GM19395 (cell line): ENCODE measurements at regions not wholly inside any gene's neighbourhood (a gene's known extent, or its start where the extent isn't known, plus 50 kb on each side); places are given as distances from the start of the nearest gene placed in this dataset.

Experiments used
- ATAC-seq: cut with Tn5 transposase; IDR thresholded peaks from one replicate; pipeline ENCODE4 v1.9.1; 2021; ENCODE audit warnings: mild to moderate bottlenecking, moderate library complexity; ENCODE audit not compliant: unreplicated experiment

DNA sequence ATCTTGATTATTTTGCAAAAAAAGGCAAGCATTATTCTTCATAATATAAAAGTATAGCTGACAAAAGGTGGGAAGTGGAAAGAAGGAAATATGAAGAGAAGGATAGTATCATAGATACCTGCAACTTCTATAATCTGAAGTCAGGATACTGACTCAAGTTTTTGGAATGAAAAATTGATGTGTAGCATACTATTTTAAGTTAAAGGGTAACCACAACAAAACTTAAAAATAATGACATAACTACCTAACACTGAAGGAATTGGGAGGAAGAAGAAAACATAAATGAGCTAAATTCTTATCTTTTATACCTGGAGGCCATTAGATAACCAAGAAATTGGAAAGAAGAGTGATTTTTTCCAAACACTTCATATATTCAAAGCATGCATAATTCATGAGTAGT, 51.8 kb upstream of the TLE1 start:
- no peak for ATAC-seq

DNA sequence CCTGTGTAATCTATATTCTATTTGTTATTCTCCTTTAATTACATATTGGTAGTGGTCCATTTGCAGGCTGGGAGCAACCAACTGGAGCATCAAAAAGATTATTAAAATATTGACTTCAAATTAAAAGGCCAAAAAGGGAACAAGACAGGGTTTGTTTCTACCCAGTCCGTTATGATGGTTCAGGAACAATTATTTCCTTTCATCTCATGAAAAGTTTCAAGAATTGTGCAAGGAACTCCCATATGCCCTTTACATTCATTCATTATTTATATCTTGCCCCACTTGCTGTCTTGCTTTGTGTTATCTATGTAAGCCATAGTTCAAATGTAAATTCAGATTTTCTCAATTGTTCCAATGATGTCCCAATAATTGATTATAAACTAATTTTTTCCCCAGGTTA, 58.7 kb upstream of the TLE1 start:
- ATAC-seq = no peak

DNA sequence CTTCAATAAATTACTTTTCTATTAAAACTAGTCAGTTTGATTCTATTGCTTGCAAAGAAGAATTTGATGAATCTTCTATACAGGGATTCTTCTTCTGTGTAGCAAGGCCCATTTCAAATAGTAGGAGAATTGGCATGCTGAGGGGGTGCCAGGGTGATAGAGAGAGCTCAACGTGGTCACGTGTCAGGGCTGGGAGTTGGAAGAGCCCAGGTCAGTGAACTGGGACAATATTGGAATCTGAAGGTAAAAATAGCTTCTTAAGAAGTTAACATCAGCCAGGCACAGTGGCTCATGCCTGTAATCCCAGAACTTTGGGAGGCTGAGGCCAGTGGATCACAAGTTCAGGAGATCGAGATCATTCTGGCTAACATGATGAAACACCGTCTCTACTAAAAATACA, 64.1 kb upstream of the TLE1 start:
- no peak for ATAC-seq

DNA sequence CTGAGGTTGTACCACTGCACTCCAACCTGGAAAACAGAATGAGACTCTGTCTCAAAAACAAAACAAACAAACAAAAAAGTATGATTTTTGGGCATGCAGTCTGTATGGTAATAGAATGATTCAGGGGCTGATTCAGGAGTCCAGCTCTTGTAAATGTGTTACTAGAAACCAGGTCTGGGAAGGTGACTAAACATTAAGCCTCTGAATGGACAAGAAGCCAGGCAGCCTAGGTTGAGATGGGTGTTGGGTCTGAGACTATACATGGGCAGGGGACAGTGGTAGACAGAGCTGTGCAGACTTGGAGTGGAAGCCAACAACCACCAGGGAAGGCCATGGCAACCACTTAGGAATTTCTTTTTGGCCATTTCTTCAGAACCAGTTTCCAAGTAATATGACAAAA, 64.9 kb upstream of the TLE1 start:
- ATAC-seq = no peak

DNA sequence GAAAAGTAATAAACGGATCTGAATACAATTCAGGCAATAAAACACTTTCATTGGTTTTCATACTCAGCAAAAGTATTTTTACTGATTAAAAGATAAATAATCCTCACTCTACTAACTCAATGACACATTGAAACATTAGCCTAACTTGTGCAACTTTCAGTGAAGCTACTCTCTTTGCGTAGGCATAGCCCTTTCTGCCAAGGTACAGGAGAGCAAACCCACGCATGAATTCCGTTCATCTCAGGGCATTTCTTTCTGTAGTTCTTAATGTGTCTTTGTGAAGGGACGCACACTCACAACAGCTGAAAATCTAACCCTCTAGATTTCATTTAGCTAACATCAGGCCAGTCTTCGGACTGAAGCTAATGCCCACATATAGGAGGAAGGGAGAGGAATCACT, 66.4 kb upstream of the TLE1 start:
- ATAC-seq = no peak

DNA sequence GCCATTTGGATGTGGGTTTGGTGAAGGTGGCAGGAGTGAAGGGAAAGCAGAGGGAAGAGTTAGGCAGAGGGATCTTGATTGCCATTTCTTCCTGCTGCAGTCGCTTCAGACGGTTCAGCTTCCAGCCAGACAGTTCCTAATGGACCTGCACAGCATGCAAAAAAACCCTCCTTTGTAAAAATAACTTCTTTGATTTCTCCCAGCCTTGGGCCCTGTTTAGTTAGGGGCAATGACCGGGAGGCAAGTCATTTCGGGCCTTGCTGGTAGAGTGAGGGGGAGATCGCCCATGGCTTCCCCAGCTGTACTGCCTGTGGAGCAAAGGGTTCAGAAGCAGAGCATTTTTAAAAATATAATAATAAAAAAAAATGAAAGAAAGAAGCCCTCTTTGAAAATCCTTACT, 67.2 kb upstream of the TLE1 start:
- ATAC-seq = no peak

DNA sequence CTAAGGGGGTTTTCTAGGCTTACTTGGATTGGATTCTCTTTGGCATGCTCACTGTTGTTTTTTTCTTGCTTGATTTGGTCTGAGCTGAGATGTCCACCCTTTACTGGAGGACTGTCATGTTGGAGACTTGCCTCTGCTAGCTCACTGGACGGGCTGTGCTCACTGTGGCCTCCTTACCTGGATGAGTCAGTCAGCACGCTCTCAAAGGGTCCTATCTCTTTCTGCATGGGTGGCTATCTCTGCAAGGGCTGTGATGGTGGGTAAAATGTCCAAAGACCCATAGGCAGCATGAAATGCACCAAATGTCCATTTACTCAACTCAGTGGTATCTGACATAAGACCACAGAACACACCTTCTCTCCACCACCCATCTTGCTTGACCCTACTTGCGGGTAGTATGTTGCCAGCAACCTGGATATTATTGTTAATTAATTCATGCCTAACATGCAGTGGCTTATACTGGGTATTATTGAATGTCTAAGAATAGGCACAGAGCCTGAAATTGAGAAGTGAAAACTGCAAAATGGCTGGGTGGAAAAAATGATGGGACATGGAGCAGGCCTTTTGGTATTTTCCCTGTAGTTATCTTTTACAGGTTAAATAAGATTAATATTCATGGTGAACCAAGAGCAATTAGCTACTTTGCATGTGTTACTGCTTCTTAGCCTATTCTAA, 68.9 kb upstream of the TLE1 start:
- ATAC-seq = no peak

DNA sequence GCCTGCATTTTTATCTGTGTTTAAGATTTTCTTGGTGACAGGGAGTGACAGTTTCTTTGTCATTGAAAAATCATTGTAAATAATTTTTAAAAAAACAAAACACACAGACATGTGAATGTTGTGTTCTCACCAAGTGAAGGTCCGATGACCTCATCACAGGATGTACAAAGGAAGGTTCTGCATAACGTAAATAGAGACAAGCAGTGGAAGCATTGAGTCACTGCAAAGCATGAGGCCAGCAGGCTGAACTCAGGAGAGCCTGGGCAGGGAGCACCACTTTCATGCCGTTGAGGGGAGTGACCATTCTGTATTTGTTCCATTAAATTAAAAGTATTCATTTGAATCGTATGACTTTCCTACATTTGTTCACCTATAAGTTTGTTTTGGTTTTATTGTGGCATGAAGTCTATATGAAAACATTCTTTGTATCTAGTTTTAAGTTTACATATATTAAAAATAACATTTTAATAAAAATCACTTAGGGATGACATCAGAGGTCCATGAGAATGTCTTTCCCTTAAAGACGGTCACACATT, 70.4 kb upstream of the TLE1 start:
- ATAC-seq = no peak

DNA sequence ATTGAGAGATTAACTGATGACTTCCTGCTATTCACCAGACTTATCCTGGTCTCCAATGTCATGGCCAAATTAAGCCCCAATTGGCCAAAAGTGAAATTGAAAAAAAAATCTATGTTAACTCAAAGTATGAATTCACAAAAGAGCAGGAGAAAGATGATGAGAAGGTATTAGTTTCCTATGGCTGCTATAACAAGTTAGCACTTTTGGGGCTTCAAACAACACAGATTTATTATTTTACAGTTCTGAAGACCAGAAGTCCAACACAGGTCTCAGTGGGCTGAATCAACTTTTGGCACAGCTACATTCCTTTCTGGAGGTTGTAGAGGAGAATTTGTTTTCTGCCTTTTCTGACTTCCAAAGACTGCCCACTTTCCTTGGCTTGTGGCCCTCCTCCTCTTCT, 78.6 kb upstream of the TLE1 start:
- ATAC-seq = no peak

DNA sequence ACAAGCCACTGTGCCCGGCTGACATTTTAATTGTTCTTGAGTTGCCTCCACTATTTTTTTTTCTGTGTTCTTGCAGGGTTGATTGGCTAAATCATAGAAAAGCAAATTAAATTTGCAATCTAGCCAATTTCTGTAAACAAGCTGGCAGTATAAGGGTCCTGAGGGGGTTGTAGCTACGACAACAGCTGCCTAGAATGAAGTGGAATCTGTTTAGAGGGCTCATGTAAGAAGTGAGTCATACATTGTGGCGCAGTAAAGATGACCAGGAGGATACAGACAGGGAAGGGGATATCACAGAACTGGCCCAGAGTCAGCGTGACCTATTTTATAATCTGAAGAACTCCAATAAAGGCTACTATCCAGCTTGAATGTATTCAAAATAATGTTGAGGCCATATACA, 82.2 kb upstream of the TLE1 start:
- ATAC-seq = no peak

DNA sequence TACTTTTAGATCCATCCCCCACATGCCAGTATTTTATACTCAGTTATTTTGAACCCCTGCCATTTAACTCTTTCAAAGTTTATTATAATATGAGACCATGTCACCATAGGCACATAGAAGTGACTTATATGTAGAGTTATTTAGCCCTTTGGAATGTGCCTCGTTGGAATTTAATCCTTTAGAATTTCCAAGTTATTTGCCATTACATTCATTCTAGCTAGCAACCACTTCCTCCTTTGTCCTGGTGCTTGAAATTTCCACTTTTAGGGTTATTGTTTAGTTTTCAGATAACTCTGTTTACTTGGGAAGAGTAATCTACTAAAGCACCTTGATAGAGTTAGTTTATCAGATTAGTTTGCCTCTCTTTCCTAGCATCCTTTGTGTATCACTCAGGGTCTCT, 82.8 kb upstream of the TLE1 start:
- ATAC-seq = no peak

DNA sequence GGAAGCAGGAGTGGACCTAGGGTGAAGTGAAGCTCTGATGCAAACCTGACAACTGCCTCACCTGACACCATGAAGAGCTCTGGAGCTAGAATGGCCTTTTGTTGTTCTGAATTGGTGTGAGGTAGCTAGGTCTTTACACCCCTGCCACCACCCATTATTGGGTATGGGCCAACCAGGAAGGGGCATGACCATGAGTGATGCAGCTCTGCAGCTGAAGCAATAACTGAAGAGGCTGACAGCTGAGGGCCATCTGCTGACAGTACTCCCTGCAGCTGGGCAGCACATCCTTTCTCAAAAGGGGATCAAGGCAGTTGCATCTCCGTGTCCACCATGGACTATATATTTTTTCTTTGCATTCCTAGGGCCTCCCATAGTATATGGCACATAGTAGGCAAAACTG, 87.0 kb upstream of the TLE1 start:
- no peak for ATAC-seq

DNA sequence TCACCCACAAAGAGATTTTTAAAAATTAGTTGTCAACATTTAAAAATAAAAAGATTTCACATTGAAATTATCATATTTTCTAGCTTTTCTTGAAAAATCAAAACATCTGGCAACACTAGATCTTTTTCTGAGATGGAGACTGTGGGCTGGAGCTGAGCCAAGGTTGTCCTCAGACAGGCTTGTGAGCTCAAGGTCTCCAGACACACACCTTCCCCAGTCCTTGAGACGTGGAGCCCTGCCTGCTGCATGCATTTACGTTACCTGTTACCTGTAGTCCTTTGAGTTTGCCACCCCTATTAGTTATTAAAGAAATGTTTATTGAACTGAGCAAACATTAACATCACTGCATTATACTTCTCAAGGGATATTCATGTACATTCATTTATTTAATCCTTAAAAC, 87.5 kb upstream of the TLE1 start:
- ATAC-seq = no peak

DNA sequence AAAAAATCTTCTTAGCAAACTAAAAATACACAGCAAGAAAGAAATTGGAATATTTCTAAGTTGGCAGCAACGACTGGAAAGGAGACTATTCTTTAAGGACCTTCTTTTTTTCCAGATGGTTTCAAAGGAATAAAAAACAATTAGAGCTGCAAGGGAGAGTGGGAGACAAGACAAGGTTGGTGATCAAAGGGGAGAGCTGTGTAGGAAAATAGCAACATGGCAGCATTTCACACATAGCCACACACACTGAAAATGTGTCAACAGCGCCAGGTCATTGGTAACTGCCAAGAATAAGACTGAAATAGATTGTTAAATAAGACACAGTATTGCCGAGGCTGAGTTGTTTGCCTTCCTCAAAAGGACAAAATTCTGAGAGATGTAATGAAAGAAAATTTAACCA, 88.1 kb upstream of the TLE1 start:
- no peak for ATAC-seq

DNA sequence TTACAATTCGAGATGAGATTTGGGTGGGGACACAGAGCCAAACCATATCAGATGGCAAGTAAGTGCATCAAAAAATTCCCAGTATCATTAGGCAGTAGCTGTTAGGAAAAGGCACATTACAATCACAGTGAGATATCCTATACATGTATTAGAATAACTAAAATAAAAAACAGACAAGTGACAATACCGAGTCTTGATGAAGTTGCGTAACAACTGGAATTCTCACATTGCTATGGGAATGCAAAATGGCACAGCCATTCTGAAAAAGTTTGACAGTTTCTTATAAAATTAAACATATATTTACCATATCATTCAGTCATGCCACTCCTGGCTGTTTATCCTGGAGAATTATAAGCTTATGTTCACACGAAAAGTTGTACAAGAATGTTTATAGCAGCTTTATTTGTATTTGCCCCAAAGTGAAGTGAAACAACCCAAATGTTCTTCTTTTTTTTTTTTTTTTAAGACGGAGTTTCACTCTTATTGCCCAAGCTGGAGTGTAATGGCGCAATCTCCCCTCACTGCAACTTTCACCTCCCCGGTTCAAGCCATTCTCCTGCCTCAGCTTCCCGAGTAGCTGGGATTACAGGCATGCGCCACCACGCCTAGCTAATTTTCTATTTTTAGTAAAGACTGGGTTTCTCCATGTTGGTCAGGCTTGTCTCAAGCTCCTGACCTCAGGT, 93.1 kb upstream of the TLE1 start:
- no peak for ATAC-seq

DNA sequence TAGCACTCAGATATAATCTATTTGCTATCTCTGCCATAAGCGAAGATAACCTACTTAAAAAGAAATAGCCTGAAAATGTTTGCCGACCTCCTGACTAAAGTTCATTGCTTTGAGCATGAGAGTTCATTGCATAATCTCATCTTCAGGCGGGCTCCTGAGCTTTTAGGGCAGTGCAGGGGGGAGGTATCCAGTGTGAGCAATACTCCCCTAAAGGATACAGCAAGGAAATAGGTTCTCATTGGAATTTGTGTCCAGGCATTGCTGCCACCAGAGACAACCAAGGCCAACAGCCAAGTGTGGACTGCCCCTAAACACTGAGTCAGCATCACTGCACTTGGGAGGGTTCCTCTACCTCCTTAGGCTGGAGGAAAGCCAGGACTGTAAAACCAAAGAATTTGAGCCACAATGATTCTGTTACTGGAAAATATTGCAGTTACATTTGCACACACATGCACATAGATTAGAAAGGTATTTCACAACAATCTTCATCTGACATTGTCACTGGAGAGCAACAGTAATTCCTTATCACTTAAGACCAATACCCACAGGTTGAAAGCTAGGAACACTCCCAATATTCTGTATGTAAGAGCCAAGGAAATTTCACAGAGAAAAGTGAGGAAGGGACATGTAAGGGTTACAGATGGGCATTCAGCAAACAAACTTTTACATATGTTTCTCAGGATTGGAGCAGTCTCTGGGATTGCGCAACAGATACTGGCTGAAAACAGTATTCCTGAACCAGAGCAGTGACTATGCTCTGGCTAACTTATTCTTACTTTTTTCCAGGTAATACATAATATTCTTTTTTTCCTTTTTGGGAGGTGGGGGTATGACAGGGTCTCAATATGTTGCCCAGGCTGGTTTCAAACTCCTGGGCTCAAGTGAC, 98.6 kb upstream of the TLE1 start:
- ATAC-seq = no peak

DNA sequence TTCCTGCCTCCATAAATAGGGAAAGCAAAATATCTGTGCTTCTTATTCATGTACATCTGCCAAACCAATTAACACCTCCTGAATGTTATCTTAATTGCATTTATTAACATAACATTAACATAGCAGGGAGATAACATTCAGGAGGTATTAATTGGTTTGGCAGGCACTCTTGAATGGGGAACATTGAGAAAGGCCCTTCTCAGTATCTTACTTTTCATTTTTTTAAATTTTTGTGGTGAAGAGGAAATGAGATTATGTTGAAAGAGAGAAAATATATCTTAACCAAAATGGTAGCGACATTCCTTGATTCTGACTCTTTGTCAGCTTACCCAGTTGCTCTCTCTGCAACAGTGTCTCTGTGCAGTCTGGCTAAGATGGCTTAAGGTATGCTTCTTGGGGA, 100.4 kb upstream of the TLE1 start:
- no peak for ATAC-seq

DNA sequence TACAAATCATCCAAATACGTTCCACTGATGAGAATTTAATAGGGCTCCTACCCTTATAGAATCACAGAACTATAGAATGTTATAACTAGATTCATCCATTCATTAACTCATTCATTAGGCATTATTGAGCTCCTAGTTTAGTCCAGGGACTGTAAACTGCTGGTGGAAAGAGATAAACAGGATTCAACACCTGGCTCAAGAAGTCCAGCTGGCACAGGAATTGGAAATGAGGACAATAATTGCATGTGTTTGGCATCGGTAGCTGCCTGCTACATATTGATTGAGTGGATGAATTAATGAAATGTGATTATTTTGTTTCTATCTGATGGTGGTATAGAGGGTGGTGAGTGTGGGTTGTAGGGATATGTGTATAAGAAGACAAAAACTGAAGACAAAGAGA, 100.8 kb upstream of the TLE1 start:
- ATAC-seq = no peak

DNA sequence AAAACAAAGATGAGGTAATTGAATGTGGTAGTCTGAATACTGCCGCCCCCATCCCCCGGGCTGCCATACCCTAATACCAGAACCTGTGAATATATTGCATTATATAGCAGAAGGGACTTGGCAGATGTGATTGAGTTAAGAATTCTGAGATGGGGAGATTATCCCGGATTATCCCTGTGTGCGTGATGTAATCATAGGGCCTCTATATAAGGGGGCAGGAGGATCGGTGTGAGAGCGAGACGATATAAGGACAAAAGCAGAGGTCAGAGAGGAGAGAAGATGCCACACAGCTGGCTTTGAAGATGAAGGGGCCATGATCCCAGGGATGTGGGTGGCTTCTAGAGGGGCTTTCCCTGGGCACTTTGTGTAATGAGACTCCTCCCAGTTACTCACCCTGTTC, 101.7 kb upstream of the TLE1 start:
- ATAC-seq = no peak

DNA sequence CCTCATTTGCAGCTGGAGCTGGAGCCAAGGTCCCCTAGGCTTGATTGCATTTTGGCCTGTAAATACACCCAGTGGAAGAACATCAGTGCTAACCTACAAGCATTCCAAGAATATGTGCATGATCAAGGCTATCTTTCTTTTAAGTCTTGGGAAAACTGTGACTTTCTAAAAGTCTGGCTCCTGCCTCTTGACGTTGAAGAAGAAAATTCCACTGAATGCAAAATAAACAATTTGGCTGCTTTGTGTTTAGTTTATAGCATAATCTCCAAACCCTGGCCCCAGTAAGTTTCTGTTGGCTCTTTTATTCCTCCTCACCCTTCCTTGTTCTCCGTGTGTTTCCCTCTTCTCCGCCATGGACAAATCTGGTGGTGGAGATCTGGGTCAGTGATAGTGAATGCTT, 109.3 kb upstream of the TLE1 start:
- no peak for ATAC-seq

DNA sequence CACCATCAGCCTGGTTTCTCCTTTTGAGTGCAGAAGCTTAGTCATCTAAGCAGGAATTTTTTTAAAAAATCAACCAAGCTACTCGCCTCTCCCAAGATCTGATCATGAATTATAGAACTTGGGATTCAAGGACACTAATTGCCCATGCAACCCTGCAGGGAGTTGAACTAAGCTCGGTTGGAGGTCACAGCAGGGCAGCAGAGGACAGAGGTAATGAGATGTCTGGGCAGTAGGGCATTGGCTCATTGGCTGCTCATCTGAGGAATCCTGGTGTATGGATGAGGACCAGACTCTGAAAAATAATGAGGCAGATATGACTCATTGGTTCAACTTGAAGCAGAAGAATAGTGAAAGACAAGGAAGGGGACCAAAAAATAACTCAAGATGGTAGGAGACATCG, 111.8 kb upstream of the TLE1 start:
- no peak for ATAC-seq

DNA sequence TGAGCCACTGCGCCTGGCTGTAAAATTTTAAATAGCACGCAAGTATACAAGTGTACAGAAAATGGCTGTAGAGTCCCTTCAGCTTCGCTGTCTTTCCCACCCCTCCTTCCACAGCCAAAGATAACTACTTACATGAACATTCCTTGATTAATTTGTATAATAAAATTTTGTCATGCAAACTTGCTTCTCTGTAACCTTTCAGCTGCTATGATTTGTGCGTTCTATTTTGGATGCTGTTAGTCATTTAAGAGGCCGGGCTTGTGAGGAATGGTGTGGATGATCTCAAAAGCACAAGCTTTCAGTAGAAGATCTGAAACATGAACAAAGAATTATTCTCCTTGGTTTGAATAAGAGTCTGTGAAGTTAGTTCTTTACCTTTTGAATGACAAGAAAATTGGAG, 115.0 kb upstream of the TLE1 start:
- ATAC-seq = no peak
